B cell (primary cell): ENCODE measurements at regions not wholly inside any gene's neighbourhood (a gene's known extent, or its start where the extent isn't known, plus 50 kb on each side); places are given as distances from the start of the nearest gene placed in this dataset.

ENCODE experiments used
- ATAC-seq: fragments of 200-7000 bp; cut with Tn5 transposase; one replicate; pipeline ENCODE4 v1.10.0; 2021; ENCODE audit warnings: low read depth, mild to moderate bottlenecking, moderate number of reproducible peaks, moderate library complexity
- CTCF ChIA-PET: fragments of 350-600 bp; sonication (Branson Sonifier 250); formaldehyde crosslinking; loops from one replicate; lab custom pipeline; 2021; ENCODE audit warnings: antibody characterized with exemption, inconsistent platforms; lab: Charles Lee
- POLR2A ChIA-PET: fragments of 350-600 bp; sonication (Branson Sonifier 250); formaldehyde crosslinking; loops from one replicate; lab custom pipeline; 2021; ENCODE audit warnings: antibody characterized with exemption; lab: Charles Lee
- DNase-seq: peaks from one replicate; pipeline ENCODE4 v3.0.0; 2013
- H2AFZ ChIP-seq: 2 replicates; pipeline ENCODE4 v1.6.1; 2012; ENCODE audit warnings: mild to moderate bottlenecking, low read depth, low read length; ENCODE audit not compliant: insufficient read depth, poor library complexity, severe bottlenecking
- H3K27ac ChIP-seq, 2 donors: 1 replicate in 1 of 2; 2 replicates in 1 of 2; pipeline ENCODE4 v1.5.1; 2012 to 2013; ENCODE audit warnings: low read length in 2 of 2, mild to moderate bottlenecking in 2 of 2, moderate library complexity in 1 of 2
- H3K27me3 ChIP-seq, 4 experiments: fragments of 200-600 bp in 1 of 4; sonication (generic) in 1 of 4; replicated peaks in 1 of 4; 1 replicate in 2 of 4; 2 replicates in 2 of 4; pipeline versions ENCODE4 v1.6.1 to v1.7.0; 2013 to 2016; ENCODE audit warnings: low read length in 3 of 4, mild to moderate bottlenecking in 2 of 4, mixed read lengths in 1 of 4, moderate library complexity in 1 of 4; ENCODE audit not compliant: insufficient read depth in 4 of 4, control insufficient read depth in 3 of 4; ENCODE audit errors: control extremely low read depth in 1 of 4
- H3K36me3 ChIP-seq, 2 experiments: replicated peaks in 1 of 2; 1 replicate in 1 of 2; 2 replicates in 1 of 2; pipeline versions ENCODE4 v1.6.1 to v1.7.1; 2013; ENCODE audit warnings: low read length in 1 of 2; ENCODE audit not compliant: insufficient read depth in 2 of 2, control insufficient read depth in 1 of 2; ENCODE audit errors: control extremely low read depth in 1 of 2, extremely low read depth in 1 of 2
- H3K4me1 ChIP-seq, 2 donors: fragments of 200-600 bp in 1 of 2; sonication (generic) in 1 of 2; 1 replicate in 1 of 2; 2 replicates in 1 of 2; pipeline versions ENCODE4 v1.5.1 to v1.6.1; 2013 to 2017; ENCODE audit warnings: low read length in 2 of 2; ENCODE audit not compliant: control insufficient read depth in 2 of 2, insufficient read depth in 2 of 2
- H3K4me2 ChIP-seq: replicated peaks from 2 replicates; pipeline ENCODE3; 2012; ENCODE audit warnings: mild to moderate bottlenecking, low read depth, low read length; ENCODE audit not compliant: poor library complexity, severe bottlenecking
- H3K4me3 ChIP-seq, 5 experiments: fragments of 200-600 bp in 1 of 5; sonication (generic) in 1 of 5; 1 replicate in 3 of 5; 2 replicates in 2 of 5; pipeline versions ENCODE4 v1.5.1 to v1.7.0; 2011 to 2016; ENCODE audit warnings: low read length in 4 of 5, mild to moderate bottlenecking in 4 of 5, low read depth in 2 of 5, control low read depth in 1 of 5, moderate library complexity in 1 of 5; ENCODE audit not compliant: insufficient read depth in 1 of 5; ENCODE audit errors: control extremely low read depth in 1 of 5, extremely low read depth in 1 of 5
- H3K79me2 ChIP-seq: fragments of 200-600 bp; sonication (generic); one replicate; pipeline ENCODE4 v1.6.0; 2016; ENCODE audit warnings: low read length; ENCODE audit not compliant: control insufficient read depth, insufficient read depth
- H3K9ac ChIP-seq: fragments of 200-600 bp; sonication (generic); 2 replicates; pipeline ENCODE4 v1.6.1; 2017; ENCODE audit warnings: mild to moderate bottlenecking, low read length, moderate library complexity
- H3K9me3 ChIP-seq, 3 donors: one replicate each; pipeline versions ENCODE4 v1.6.1 to v1.7.1; 2013; ENCODE audit warnings: low read length in 2 of 3; ENCODE audit not compliant: control insufficient read depth in 2 of 3, insufficient read depth in 1 of 3; ENCODE audit errors: control extremely low read depth in 1 of 3
- H4K20me1 ChIP-seq: 2 replicates; pipeline ENCODE4 v1.6.0; 2012; ENCODE audit warnings: mild to moderate bottlenecking, low read length; ENCODE audit not compliant: insufficient read depth, control insufficient read depth, poor library complexity, severe bottlenecking
- H3K27ac Mint-ChIP-seq: one replicate; pipeline ENCODE4 v1.8.0; 2021; ENCODE audit warnings: mixed read lengths
- H3K27me3 Mint-ChIP-seq: one replicate; pipeline ENCODE4 v1.8.0; 2021; ENCODE audit warnings: mixed read lengths
- H3K4me1 Mint-ChIP-seq: one replicate; pipeline ENCODE4 v1.8.0; 2021; ENCODE audit warnings: mixed read lengths
- H3K4me3 Mint-ChIP-seq: one replicate; pipeline ENCODE4 v1.8.0; 2021; ENCODE audit warnings: mixed read lengths
- H3K9me3 Mint-ChIP-seq: one replicate; pipeline ENCODE4 v1.8.0; 2022; ENCODE audit warnings: mixed read lengths; ENCODE audit not compliant: insufficient read depth
- EZH2 ChIP-seq: IDR thresholded peaks from 2 replicates; pipeline ENCODE4 v1.6.1; 2012; ENCODE audit warnings: borderline replicate concordance, low read depth, mild to moderate bottlenecking, moderate library complexity, low read length; ENCODE audit not compliant: insufficient read depth, poor library complexity, severe bottlenecking
- WGBS: methylation state at CpG from one replicate; pipeline ENCODE4 v1.1.5; 2013; ENCODE audit warnings: missing lambda C conversion rate; ENCODE audit not compliant: insufficient coverage; 5-methylcytosine and 5-hydroxymethylcytosine counted together
- intact Hi-C: fragments of 100-400 bp; cut with micrococcal nuclease; formaldehyde crosslinking; loops from one replicate; pipeline ENCODE4 v1.10.0; 2022
- TF ChIP-seq, protein P1 (sequence below): fragments of 200-600 bp; IDR thresholded peaks from one replicate; pipeline ENCODE4 v1.8.0; 2022; ENCODE audit warnings: antibody characterized with exemption, mild to moderate bottlenecking

DNA sequence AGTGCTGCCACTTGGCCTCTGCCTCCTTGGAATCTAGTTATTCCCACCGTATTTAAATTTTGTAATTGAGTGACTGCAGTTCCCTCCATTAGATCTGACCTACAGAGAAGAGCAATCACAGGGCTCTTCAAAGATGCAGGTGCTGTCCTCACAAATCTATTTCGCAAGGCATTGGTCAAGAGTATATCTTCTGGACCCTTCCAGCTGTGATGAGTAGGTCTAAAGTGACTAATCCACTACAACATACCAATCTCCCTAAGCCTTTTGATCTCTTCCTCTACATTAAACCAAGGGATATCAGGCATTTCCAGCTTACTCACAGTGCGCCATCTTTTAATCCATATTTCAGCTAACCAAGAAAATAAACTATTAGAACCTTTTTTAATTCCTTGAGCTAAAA, 65.1 kb upstream of the COL3A1 start:
- Histone ChIP-seq H3K27ac (no peak overlapping the region), H4K20me1 (no peaks in the 10 kb centered on the region), H3K9ac (no peak overlapping the region), H3K4me3 (no peak overlapping the region), H2AFZ (no peak overlapping the region), H3K9me3 (peaks cover 0 to 3% (median 0%) of the 10 kb centered on the region in 3 donors), H3K36me3 (no peaks in the 10 kb centered on the region), H3K4me2 (no peak overlapping the region), H3K27me3 (no peaks in the 10 kb centered on the region), H3K4me1 (no peaks in the 10 kb centered on the region), H3K79me2 (no peaks in the 10 kb centered on the region)
- no peak for ATAC-seq
- WGBS = 83% methylated on average over 2 of the region's 3 CpGs
- intact Hi-C loops = no loop called here
- Mint-ChIP-seq H3K27me3 (no peaks in the 10 kb centered on the region), H3K27ac (no peak overlapping the region), H3K4me1 (no peaks in the 10 kb centered on the region), H3K9me3 (no peaks in the 10 kb centered on the region), H3K4me3 (no peak overlapping the region)
- DNase-seq = no peak
- ChIA-PET CTCF (no interaction called here), POLR2A (no interaction called here)
- TF ChIP-seq EZH2 = no peak
- TF ChIP-seq, protein P1, sequence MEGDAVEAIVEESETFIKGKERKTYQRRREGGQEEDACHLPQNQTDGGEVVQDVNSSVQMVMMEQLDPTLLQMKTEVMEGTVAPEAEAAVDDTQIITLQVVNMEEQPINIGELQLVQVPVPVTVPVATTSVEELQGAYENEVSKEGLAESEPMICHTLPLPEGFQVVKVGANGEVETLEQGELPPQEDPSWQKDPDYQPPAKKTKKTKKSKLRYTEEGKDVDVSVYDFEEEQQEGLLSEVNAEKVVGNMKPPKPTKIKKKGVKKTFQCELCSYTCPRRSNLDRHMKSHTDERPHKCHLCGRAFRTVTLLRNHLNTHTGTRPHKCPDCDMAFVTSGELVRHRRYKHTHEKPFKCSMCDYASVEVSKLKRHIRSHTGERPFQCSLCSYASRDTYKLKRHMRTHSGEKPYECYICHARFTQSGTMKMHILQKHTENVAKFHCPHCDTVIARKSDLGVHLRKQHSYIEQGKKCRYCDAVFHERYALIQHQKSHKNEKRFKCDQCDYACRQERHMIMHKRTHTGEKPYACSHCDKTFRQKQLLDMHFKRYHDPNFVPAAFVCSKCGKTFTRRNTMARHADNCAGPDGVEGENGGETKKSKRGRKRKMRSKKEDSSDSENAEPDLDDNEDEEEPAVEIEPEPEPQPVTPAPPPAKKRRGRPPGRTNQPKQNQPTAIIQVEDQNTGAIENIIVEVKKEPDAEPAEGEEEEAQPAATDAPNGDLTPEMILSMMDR = no peak

GRCh38 chr2:188916736-188917135, 57.4 kb upstream of the COL3A1 start:
- Mint-ChIP-seq H3K27ac (no peak overlapping the region), H3K4me3 (no peak overlapping the region), H3K9me3 (peaks cover 4% of the 10 kb centered on the region), H3K27me3 (no peaks in the 10 kb centered on the region), H3K4me1 (no peaks in the 10 kb centered on the region)
- no peak for DNase-seq
- ChIA-PET POLR2A (no interaction called here), CTCF (no interaction called here)
- no peaks in the 10 kb centered on the region for H3K4me1 ChIP-seq
- H3K4me3 ChIP-seq = no peak overlapping the region
- no peak overlapping the region for H3K27ac ChIP-seq
- H3K9ac ChIP-seq = no peak overlapping the region
- no peaks in the 10 kb centered on the region for H3K79me2 ChIP-seq
- intact Hi-C loops = no loop called here
- H3K9me3 ChIP-seq = no peaks in the 10 kb centered on the region
- H2AFZ ChIP-seq = no peak overlapping the region
- no peaks in the 10 kb centered on the region for H3K36me3 ChIP-seq
- no peak overlapping the region for H3K4me2 ChIP-seq
- H4K20me1 ChIP-seq = no peaks in the 10 kb centered on the region
- no peaks in the 10 kb centered on the region for H3K27me3 ChIP-seq
- no peak for ATAC-seq
- TF ChIP-seq EZH2 = no peak
- TF ChIP-seq, protein P1 = no peak
